ENCODE measurements at regions not wholly inside any gene's neighbourhood (a gene's known extent, or its start where the extent isn't known, plus 50 kb on each side); places are given as distances from the start of the nearest gene placed in this dataset.

GRCh38 chr15:46450810-46451182, 816.0 kb downstream of the SQOR start:
- H3K4me3 Mint-ChIP-seq, result no peak overlapping the region
- no peaks in the 10 kb centered on the region for H3K27me3 Mint-ChIP-seq
- H3K4me1 Mint-ChIP-seq, result no peaks in the 10 kb centered on the region

GRCh38 chr15:46452297-46452820, 817.5 kb downstream of the SQOR start:
- Mint-ChIP-seq H3K36me3 (ENCODE audit: low read depth) (no peaks in the 10 kb centered on the region), H3K27me3 (no peaks in the 10 kb centered on the region), H3K27ac (no peak overlapping the region), H3K4me3 (no peak overlapping the region), H3K4me1 (no peaks in the 10 kb centered on the region), H3K9me3 (peaks cover 4% of the 10 kb centered on the region)
- no peak for ATAC-seq (replicated peaks)

More at GRCh38 chr15:46450810-46451182, 816.0 kb downstream of the SQOR start:
- ATAC-seq (replicated peaks), result no peak
- Mint-ChIP-seq H3K36me3 (ENCODE audit: low read depth) (no peaks in the 10 kb centered on the region), H3K9me3 (peaks cover 4% of the 10 kb centered on the region), H3K27ac (no peak overlapping the region)

- H3K27ac Mint-ChIP-seq, result no peak overlapping the region
- no peaks in the 10 kb centered on the region for H3K27me3 Mint-ChIP-seq
- no peaks in the 10 kb centered on the region for H3K4me1 Mint-ChIP-seq
- no peak for ATAC-seq (replicated peaks)
- no peaks in the 10 kb centered on the region for H3K36me3 Mint-ChIP-seq (ENCODE audit: low read depth)
- H3K4me3 Mint-ChIP-seq, result no peak overlapping the region
- peaks cover 4% of the 10 kb centered on the region for H3K9me3 Mint-ChIP-seq
Observed at GRCh38 chr15:46456456-46456855, 821.6 kb downstream of the SQOR start.

GRCh38 chr15:46460431-46461094, 825.7 kb downstream of the SQOR start:
- Mint-ChIP-seq H3K27me3 (no peaks in the 10 kb centered on the region), H3K36me3 (ENCODE audit: low read depth) (no peaks in the 10 kb centered on the region), H3K4me3 (no peak overlapping the region), H3K9me3 (peaks cover 5% of the 10 kb centered on the region), H3K4me1 (no peaks in the 10 kb centered on the region), H3K27ac (no peak overlapping the region)
- no peak for ATAC-seq (replicated peaks)

GRCh38 chr15:46461416-46461815, 826.6 kb downstream of the SQOR start:
- no peaks in the 10 kb centered on the region for H3K27me3 Mint-ChIP-seq
- no peak overlapping the region for H3K27ac Mint-ChIP-seq
- H3K36me3 Mint-ChIP-seq (ENCODE audit: low read depth), result no peaks in the 10 kb centered on the region
- H3K4me3 Mint-ChIP-seq, result no peak overlapping the region
- no peaks in the 10 kb centered on the region for H3K4me1 Mint-ChIP-seq
- no peak for ATAC-seq (replicated peaks)
- H3K9me3 Mint-ChIP-seq, result peaks cover 5% of the 10 kb centered on the region

GRCh38 chr15:46467041-46467440, 832.2 kb downstream of the SQOR start:
- peaks cover 5% of the 10 kb centered on the region for H3K9me3 Mint-ChIP-seq
- no peak overlapping the region for H3K4me3 Mint-ChIP-seq
- H3K4me1 Mint-ChIP-seq, result no peaks in the 10 kb centered on the region
- H3K36me3 Mint-ChIP-seq (ENCODE audit: low read depth), result no peaks in the 10 kb centered on the region
- H3K27me3 Mint-ChIP-seq, result no peaks in the 10 kb centered on the region
- ATAC-seq (replicated peaks), result no peak
- no peak overlapping the region for H3K27ac Mint-ChIP-seq

- H3K4me1 Mint-ChIP-seq, result no peaks in the 10 kb centered on the region
- no peak for ATAC-seq (replicated peaks)
- no peak overlapping the region for H3K4me3 Mint-ChIP-seq
- H3K36me3 Mint-ChIP-seq (ENCODE audit: low read depth), result no peaks in the 10 kb centered on the region
- no peaks in the 10 kb centered on the region for H3K9me3 Mint-ChIP-seq
- H3K27me3 Mint-ChIP-seq, result no peaks in the 10 kb centered on the region
- H3K27ac Mint-ChIP-seq, result no peak overlapping the region
Observed at GRCh38 chr15:46471096-46471495, 836.3 kb downstream of the SQOR start.

- Mint-ChIP-seq H3K27ac (no peak overlapping the region), H3K9me3 (peaks cover 14% of the 10 kb centered on the region), H3K4me3 (no peak overlapping the region), H3K4me1 (no peaks in the 10 kb centered on the region), H3K27me3 (no peaks in the 10 kb centered on the region), H3K36me3 (ENCODE audit: low read depth) (no peaks in the 10 kb centered on the region)
- ATAC-seq (replicated peaks), result no peak
Observed at GRCh38 chr15:46489276-46489675, 854.4 kb downstream of the SQOR start.

- no peaks in the 10 kb centered on the region for H3K27me3 Mint-ChIP-seq
- no peak overlapping the region for H3K4me3 Mint-ChIP-seq
- H3K9me3 Mint-ChIP-seq, result peaks cover 18% of the 10 kb centered on the region
- no peak overlapping the region for H3K27ac Mint-ChIP-seq
- ATAC-seq (replicated peaks), result no peak
- no peaks in the 10 kb centered on the region for H3K4me1 Mint-ChIP-seq
- no peaks in the 10 kb centered on the region for H3K36me3 Mint-ChIP-seq (ENCODE audit: low read depth)
Observed at GRCh38 chr15:46496491-46497115, 861.8 kb downstream of the SQOR start.

- no peak overlapping the region for H3K27ac Mint-ChIP-seq
- ATAC-seq (replicated peaks), result no peak
- no peaks in the 10 kb centered on the region for H3K36me3 Mint-ChIP-seq (ENCODE audit: low read depth)
Observed at GRCh38 chr15:46502667-46503066, 867.8 kb downstream of the SQOR start.

GRCh38 chr15:46518381-46518780, 883.6 kb downstream of the SQOR start:
- no peaks in the 10 kb centered on the region for H3K27me3 Mint-ChIP-seq
- no peaks in the 10 kb centered on the region for H3K36me3 Mint-ChIP-seq (ENCODE audit: low read depth)
- H3K9me3 Mint-ChIP-seq, result no peaks in the 10 kb centered on the region
- no peaks in the 10 kb centered on the region for H3K4me1 Mint-ChIP-seq
- H3K27ac Mint-ChIP-seq, result no peak overlapping the region
- ATAC-seq (replicated peaks), result no peak
- H3K4me3 Mint-ChIP-seq, result no peak overlapping the region

More at GRCh38 chr15:46502667-46503066, 867.8 kb downstream of the SQOR start:
- Mint-ChIP-seq H3K27me3 (no peaks in the 10 kb centered on the region), H3K4me3 (no peak overlapping the region), H3K9me3 (peaks cover 24% of the 10 kb centered on the region), H3K4me1 (no peaks in the 10 kb centered on the region)

GRCh38 chr15:46523701-46524100, 888.9 kb downstream of the SQOR start:
- no peak for ATAC-seq (replicated peaks)
- no peak overlapping the region for H3K27ac Mint-ChIP-seq
- no peak overlapping the region for H3K4me3 Mint-ChIP-seq
- H3K4me1 Mint-ChIP-seq, result no peaks in the 10 kb centered on the region
- H3K36me3 Mint-ChIP-seq (ENCODE audit: low read depth), result no peaks in the 10 kb centered on the region
- peaks cover 8% of the 10 kb centered on the region for H3K9me3 Mint-ChIP-seq
- no peaks in the 10 kb centered on the region for H3K27me3 Mint-ChIP-seq

GRCh38 chr15:46525984-46526725, 891.3 kb downstream of the SQOR start:
- Mint-ChIP-seq H3K27me3 (no peaks in the 10 kb centered on the region), H3K27ac (no peak overlapping the region), H3K36me3 (ENCODE audit: low read depth) (no peaks in the 10 kb centered on the region), H3K9me3 (peaks cover 13% of the 10 kb centered on the region), H3K4me3 (no peak overlapping the region), H3K4me1 (no peaks in the 10 kb centered on the region)
- no peak for ATAC-seq (replicated peaks)

- H3K9me3 Mint-ChIP-seq, result peaks cover 17% of the 10 kb centered on the region
- no peak overlapping the region for H3K4me3 Mint-ChIP-seq
- no peaks in the 10 kb centered on the region for H3K36me3 Mint-ChIP-seq (ENCODE audit: low read depth)
- no peaks in the 10 kb centered on the region for H3K27me3 Mint-ChIP-seq
- no peaks in the 10 kb centered on the region for H3K4me1 Mint-ChIP-seq
- H3K27ac Mint-ChIP-seq, result no peak overlapping the region
- ATAC-seq (replicated peaks), result no peak
Observed at GRCh38 chr15:46526726-46527110, 891.9 kb downstream of the SQOR start.

GRCh38 chr15:46543626-46544025, 908.8 kb downstream of the SQOR start:
- ATAC-seq (replicated peaks), result no peak
- no peaks in the 10 kb centered on the region for H3K4me1 Mint-ChIP-seq
- no peak overlapping the region for H3K27ac Mint-ChIP-seq
- H3K9me3 Mint-ChIP-seq, result peaks cover 8% of the 10 kb centered on the region
- H3K4me3 Mint-ChIP-seq, result no peak overlapping the region
- H3K27me3 Mint-ChIP-seq, result no peaks in the 10 kb centered on the region
- H3K36me3 Mint-ChIP-seq (ENCODE audit: low read depth), result no peaks in the 10 kb centered on the region
